K562 (cell line): ENCODE measurements at regions not wholly inside any gene's neighbourhood (a gene's known extent, or its start where the extent isn't known, plus 50 kb on each side); places are given as distances from the start of the nearest gene placed in this dataset.

Source experiments
- ATAC-seq: fragments of 200-7000 bp; cut with Tn5 transposase; 3 replicates; pipeline ENCODE4 v1.9.1; 2020; ENCODE audit warnings: moderate library complexity
- BruUV-seq: library from RNA; stranded (reverse); fragments of 400-500 nt; replicated peaks from 2 replicates; lab custom pipeline; 2021; lab: Mats Ljungman, UMichigan
- CTCF ChIA-PET: fragments of 300-600 bp; formaldehyde crosslinking; extraction: SDS; loops from one replicate; lab custom pipeline; 2021; ENCODE audit warnings: low intra/inter-chr PET ratio; lab: Yijun Ruan, JAX
- POLR2A ChIA-PET: fragments of 300-600, 350-650 bp; sonication (Branson Sonifier 250); formaldehyde crosslinking; extraction: SDS; loops from one replicate; lab custom pipeline; 2021; ENCODE audit warnings: antibody characterized with exemption, inconsistent platforms; lab: Yijun Ruan, JAX
- DNase-seq, 4 experiments: peaks; one replicate each; pipeline versions ENCODE4 v3.0.0 to v3.0.0-alpha.2; 2011 to 2018; ENCODE audit warnings: low spot score in 3 of 4, mixed read lengths in 3 of 4; ENCODE audit errors: extremely low read depth in 1 of 4
- FAIRE-seq: peaks from 2 replicates; lab custom pipeline; 2011; peaks lifted over from hg19 to GRCh38; lab: Jason Lieb, UNC
- H2AFZ ChIP-seq: 2 replicates; pipeline ENCODE4 v1.6.0; 2011; ENCODE audit warnings: low read depth, low read length, control low read depth, inconsistent platforms
- H3K27ac ChIP-seq: fragments of 200-600 bp; 3 replicates; pipeline ENCODE4 v1.8.0; 2011; ENCODE audit warnings: low read depth, mild to moderate bottlenecking, control low read depth, inconsistent platforms, low read length, moderate library complexity, mixed read lengths; ENCODE audit errors: extremely low read depth
- H3K27me3 ChIP-seq, 2 experiments: fragments of 300-600 bp in 1 of 2; 2 replicates in 1 of 2; 3 replicates in 1 of 2; pipeline versions ENCODE4 v1.6.0 to v1.8.0; 2011; ENCODE audit warnings: inconsistent platforms in 2 of 2, low read length in 2 of 2, mild to moderate bottlenecking in 1 of 2, mixed read lengths in 1 of 2, moderate library complexity in 1 of 2; ENCODE audit not compliant: control insufficient read depth in 2 of 2, insufficient read depth in 2 of 2
- H3K36me3 ChIP-seq: fragments of 300-600 bp; 3 replicates; pipeline ENCODE4 v1.8.0; 2011; ENCODE audit warnings: mild to moderate bottlenecking, low read length, inconsistent platforms; ENCODE audit not compliant: control insufficient read depth, insufficient read depth
- H3K4me1 ChIP-seq, 2 experiments: fragments of 200-600 bp in 1 of 2; replicated peaks in 1 of 2; 2 replicates in 1 of 2; 3 replicates in 1 of 2; pipeline versions ENCODE4 v1.5.1 to v1.8.0; 2011; ENCODE audit warnings: inconsistent platforms in 2 of 2, low read length in 2 of 2, mild to moderate bottlenecking in 1 of 2, mixed read lengths in 1 of 2, moderate library complexity in 1 of 2; ENCODE audit not compliant: control insufficient read depth in 2 of 2, insufficient read depth in 2 of 2
- H3K4me2 ChIP-seq: 2 replicates; pipeline ENCODE4 v1.6.1; 2011; ENCODE audit warnings: low read length, control low read depth, inconsistent platforms, mixed read lengths; ENCODE audit not compliant: insufficient read depth
- H3K4me3 ChIP-seq: fragments of 200-600 bp; sonication (generic), shearing (Covaris generic); 2 replicates; pipeline ENCODE4 v1.5.1; 2016; ENCODE audit warnings: control low read depth, inconsistent platforms
- H3K79me2 ChIP-seq: fragments of 200-600 bp; 3 replicates; pipeline ENCODE4 v1.8.0; 2011; ENCODE audit warnings: low read length, inconsistent platforms; ENCODE audit not compliant: control insufficient read depth, insufficient read depth
- H3K9ac ChIP-seq, 2 experiments: 2 replicates each; pipeline versions ENCODE4 v1.6.0 to v1.6.1; 2011; ENCODE audit warnings: low read depth in 2 of 2, low read length in 2 of 2, control low read depth in 1 of 2, inconsistent platforms in 1 of 2, mild to moderate bottlenecking in 1 of 2, mixed read lengths in 1 of 2; ENCODE audit not compliant: insufficient read depth in 1 of 2
- H3K9me1 ChIP-seq: one replicate; pipeline ENCODE4 v1.6.0; 2011; ENCODE audit warnings: inconsistent platforms, mild to moderate bottlenecking, low read length, moderate library complexity; ENCODE audit not compliant: control insufficient read depth, insufficient read depth
- H3K9me3 ChIP-seq: replicated peaks from 2 replicates; pipeline ENCODE4 v1.5.1; 2011; ENCODE audit warnings: low read depth, low read length, inconsistent platforms; ENCODE audit not compliant: control insufficient read depth, insufficient read depth
- H4K20me1 ChIP-seq: replicated peaks from 2 replicates; pipeline ENCODE4 v1.6.1; 2011; ENCODE audit warnings: low read length, inconsistent platforms, mixed read lengths; ENCODE audit not compliant: control insufficient read depth, insufficient read depth
- ASH1L ChIP-seq: fragments of 450-650 bp; IDR thresholded peaks from 2 replicates; pipeline ENCODE4 v1.6.1; 2018; ENCODE audit warnings: borderline replicate concordance, mild to moderate bottlenecking, low read depth; ENCODE audit not compliant: partially characterized antibody
- DACH1 ChIP-seq: fragments of 450-650 bp; IDR thresholded peaks from 2 replicates; pipeline ENCODE4 v1.6.1; 2018; ENCODE audit not compliant: partially characterized antibody
- FOXJ2 ChIP-seq: fragments of 200-800 bp; sonication (Bioruptor generic); IDR thresholded peaks from 2 replicates; pipeline ENCODE4 v1.6.1; 2016; ENCODE audit warnings: missing genetic modification characterization, missing compliant biosample characterization
- NCOR1 ChIP-seq: fragments of 450-650 bp; IDR thresholded peaks from 2 replicates; pipeline ENCODE4 v1.6.1; 2016; ENCODE audit warnings: mild to moderate bottlenecking, moderate library complexity
- NKRF ChIP-seq: fragments of 450-650 bp; IDR thresholded peaks from 2 replicates; pipeline ENCODE4 v1.6.1; 2016; ENCODE audit warnings: borderline replicate concordance
- NUFIP1 ChIP-seq: fragments of 450-650 bp; IDR thresholded peaks from 2 replicates; pipeline ENCODE4 v1.6.1; 2018; ENCODE audit not compliant: partially characterized antibody
- PRPF4 ChIP-seq: fragments of 200-400 bp; formaldehyde crosslinking; IDR thresholded peaks from one replicate; pipeline ENCODE4 v1.6.1; 2017; ENCODE audit warnings: low read length, low read depth, mild to moderate bottlenecking; ENCODE audit not compliant: insufficient read depth, poor library complexity, severe bottlenecking
- SIN3B ChIP-seq: fragments of 450-650 bp; IDR thresholded peaks from 2 replicates; pipeline ENCODE4 v1.6.1; 2017; ENCODE audit warnings: low read depth, mild to moderate bottlenecking, moderate library complexity
- ZNF444 ChIP-seq: fragments of 250-450 bp; sonication (Bioruptor Pico); IDR thresholded peaks from 2 replicates; pipeline ENCODE4 v1.4.0; 2020; ENCODE audit warnings: mild to moderate bottlenecking, moderate library complexity
- WGBS: fragments of 100-300 bp; shearing (Covaris generic); methylation state at CpG from one replicate; pipeline ENCODE4 v1.1.6; 2016; ENCODE audit warnings: low coverage, mixed read lengths; ENCODE audit not compliant: insufficient coverage; ENCODE audit errors: missing lambda C conversion rate; 5-methylcytosine and 5-hydroxymethylcytosine counted together
- in situ Hi-C: fragments of 300-500 bp; cut with MboI; formaldehyde crosslinking; loops from 4 replicates; pipeline ENCODE4 v1.15.0; 2018; ENCODE audit warnings: inconsistent platforms, mixed read lengths
- intact Hi-C: fragments of 100-400 bp; cut with micrococcal nuclease; formaldehyde crosslinking; loops from 2 replicates; pipeline ENCODE4 v1.14.2; 2022
- TF ChIP-seq, protein P1 (sequence below): sonication (generic); formaldehyde crosslinking; IDR thresholded peaks from 2 replicates; pipeline ENCODE4 v1.8.0; 2022; ENCODE audit warnings: mild to moderate bottlenecking, missing genetic modification reagents

DNA sequence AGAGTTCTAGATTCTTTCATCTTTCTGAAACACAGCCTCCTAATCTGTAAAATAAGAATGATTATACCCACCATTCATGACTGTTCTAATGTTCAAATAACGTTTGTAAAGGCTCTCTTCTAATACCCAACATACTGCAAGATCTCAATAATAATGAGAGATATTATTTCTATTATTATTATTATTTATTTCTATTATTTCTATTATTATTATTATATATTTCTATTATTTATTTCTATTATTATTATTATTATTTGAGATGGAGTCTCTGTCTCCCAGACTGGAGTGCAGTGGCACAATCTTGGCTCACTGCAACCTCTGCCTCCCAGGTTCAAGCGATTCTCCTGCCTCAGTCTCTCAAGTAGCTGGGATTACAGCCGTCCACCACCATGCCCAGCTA is 395.5 kb downstream of the EFNB2 start:
- H3K27me3 ChIP-seq: no peaks in the 10 kb centered on the region
- H3K79me2 ChIP-seq: no peaks in the 10 kb centered on the region
- no peak overlapping the region for H3K4me3 ChIP-seq
- no peak for FAIRE-seq
- BruUV-seq: no TSS peak
- POLR2A ChIA-PET: no interaction called here
- no peak overlapping the region for H3K9ac ChIP-seq
- no peak for DNase-seq
- no peaks in the 10 kb centered on the region for H4K20me1 ChIP-seq
- WGBS: 0% methylated on average over 3 of the region's 3 CpGs
- in situ Hi-C loops (no loop called here), intact Hi-C loops (no loop called here)
- H3K9me1 ChIP-seq: no peaks in the 10 kb centered on the region
- H3K36me3 ChIP-seq: no peaks in the 10 kb centered on the region
- H3K4me2 ChIP-seq: no peak overlapping the region
- TF ChIP-seq NCOR1 (no peak), NUFIP1 (no peak), ASH1L (no peak), DACH1 (no peak), NKRF (no peak), ZNF444 (CRISPR knock-in tag) (no peak), PRPF4 (no peak), FOXJ2 (tag) (no peak), SIN3B (no peak)
- TF ChIP-seq, protein P1, sequence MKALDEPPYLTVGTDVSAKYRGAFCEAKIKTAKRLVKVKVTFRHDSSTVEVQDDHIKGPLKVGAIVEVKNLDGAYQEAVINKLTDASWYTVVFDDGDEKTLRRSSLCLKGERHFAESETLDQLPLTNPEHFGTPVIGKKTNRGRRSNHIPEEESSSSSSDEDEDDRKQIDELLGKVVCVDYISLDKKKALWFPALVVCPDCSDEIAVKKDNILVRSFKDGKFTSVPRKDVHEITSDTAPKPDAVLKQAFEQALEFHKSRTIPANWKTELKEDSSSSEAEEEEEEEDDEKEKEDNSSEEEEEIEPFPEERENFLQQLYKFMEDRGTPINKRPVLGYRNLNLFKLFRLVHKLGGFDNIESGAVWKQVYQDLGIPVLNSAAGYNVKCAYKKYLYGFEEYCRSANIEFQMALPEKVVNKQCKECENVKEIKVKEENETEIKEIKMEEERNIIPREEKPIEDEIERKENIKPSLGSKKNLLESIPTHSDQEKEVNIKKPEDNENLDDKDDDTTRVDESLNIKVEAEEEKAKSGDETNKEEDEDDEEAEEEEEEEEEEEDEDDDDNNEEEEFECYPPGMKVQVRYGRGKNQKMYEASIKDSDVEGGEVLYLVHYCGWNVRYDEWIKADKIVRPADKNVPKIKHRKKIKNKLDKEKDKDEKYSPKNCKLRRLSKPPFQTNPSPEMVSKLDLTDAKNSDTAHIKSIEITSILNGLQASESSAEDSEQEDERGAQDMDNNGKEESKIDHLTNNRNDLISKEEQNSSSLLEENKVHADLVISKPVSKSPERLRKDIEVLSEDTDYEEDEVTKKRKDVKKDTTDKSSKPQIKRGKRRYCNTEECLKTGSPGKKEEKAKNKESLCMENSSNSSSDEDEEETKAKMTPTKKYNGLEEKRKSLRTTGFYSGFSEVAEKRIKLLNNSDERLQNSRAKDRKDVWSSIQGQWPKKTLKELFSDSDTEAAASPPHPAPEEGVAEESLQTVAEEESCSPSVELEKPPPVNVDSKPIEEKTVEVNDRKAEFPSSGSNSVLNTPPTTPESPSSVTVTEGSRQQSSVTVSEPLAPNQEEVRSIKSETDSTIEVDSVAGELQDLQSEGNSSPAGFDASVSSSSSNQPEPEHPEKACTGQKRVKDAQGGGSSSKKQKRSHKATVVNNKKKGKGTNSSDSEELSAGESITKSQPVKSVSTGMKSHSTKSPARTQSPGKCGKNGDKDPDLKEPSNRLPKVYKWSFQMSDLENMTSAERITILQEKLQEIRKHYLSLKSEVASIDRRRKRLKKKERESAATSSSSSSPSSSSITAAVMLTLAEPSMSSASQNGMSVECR: no peak
- H2AFZ ChIP-seq: no peak overlapping the region
- H3K27ac ChIP-seq: no peak overlapping the region
- H3K4me1 ChIP-seq: no peaks in the 10 kb centered on the region
- ATAC-seq: no peak
- H3K9me3 ChIP-seq: no peaks in the 10 kb centered on the region
- CTCF ChIA-PET: no interaction called here
